H9 (cell line): ENCODE measurements at regions not wholly inside any gene's neighbourhood (a gene's known extent, or its start where the extent isn't known, plus 50 kb on each side); places are given as distances from the start of the nearest gene placed in this dataset.

ENCODE experiments used
- DNase-seq: peaks from one replicate; pipeline ENCODE4 v3.0.0-alpha.2; 2017
- H2AFZ ChIP-seq: one replicate; pipeline ENCODE4 v1.6.1; 2013; ENCODE audit warnings: mild to moderate bottlenecking, low read length, control low read depth, moderate library complexity
- H2AK5ac ChIP-seq: 2 replicates; pipeline ENCODE4 v1.6.1; 2013; ENCODE audit warnings: low read length, control low read depth, mixed read lengths; ENCODE audit not compliant: insufficient read length
- H2BK120ac ChIP-seq: one replicate; pipeline ENCODE4 v1.6.1; 2013; ENCODE audit warnings: low read depth, mild to moderate bottlenecking, low read length, control low read depth, inconsistent platforms; ENCODE audit not compliant: poor library complexity, severe bottlenecking
- H2BK12ac ChIP-seq: 2 replicates; pipeline ENCODE4 v1.6.1; 2013; ENCODE audit warnings: low read length, control low read depth, mixed read lengths, low read depth; ENCODE audit not compliant: insufficient read length
- H2BK15ac ChIP-seq: 2 replicates; pipeline ENCODE4 v1.6.1; 2013; ENCODE audit warnings: low read depth, low read length, control low read depth
- H2BK20ac ChIP-seq: one replicate; pipeline ENCODE4 v1.6.1; 2013; ENCODE audit warnings: low read depth, mild to moderate bottlenecking, low read length, control low read depth, inconsistent platforms; ENCODE audit not compliant: poor library complexity, severe bottlenecking
- H2BK5ac ChIP-seq: 2 replicates; pipeline ENCODE4 v1.6.1; 2013; ENCODE audit warnings: low read length, control low read depth, mixed read lengths; ENCODE audit not compliant: insufficient read length
- H3K14ac ChIP-seq: 2 replicates; pipeline ENCODE4 v1.6.1; 2013; ENCODE audit warnings: low read length, control low read depth; ENCODE audit not compliant: insufficient read depth
- H3K18ac ChIP-seq: 2 replicates; pipeline ENCODE4 v1.6.1; 2013; ENCODE audit warnings: low read depth, mild to moderate bottlenecking, mixed read lengths, low read length, control low read depth; ENCODE audit not compliant: insufficient read length
- H3K23ac ChIP-seq: 2 replicates; pipeline ENCODE4 v1.6.1; 2013; ENCODE audit warnings: low read length, control low read depth, mixed read lengths, low read depth; ENCODE audit not compliant: insufficient read length
- H3K23me2 ChIP-seq: 2 replicates; pipeline ENCODE4 v1.6.1; 2013; ENCODE audit warnings: low read depth, mild to moderate bottlenecking, mixed read lengths, low read length, control low read depth; ENCODE audit not compliant: insufficient read length, poor library complexity, severe bottlenecking
- H3K27ac ChIP-seq: 2 replicates; pipeline ENCODE4 v1.5.1; 2013; ENCODE audit warnings: low read length, control low read depth, mixed read lengths, low read depth; ENCODE audit not compliant: insufficient read length
- H3K27me3 ChIP-seq: 2 replicates; pipeline ENCODE4 v1.6.1; 2013; ENCODE audit warnings: low read length, control low read depth, inconsistent platforms; ENCODE audit not compliant: insufficient read depth
- H3K4ac ChIP-seq: 2 replicates; pipeline ENCODE4 v1.6.1; 2013; ENCODE audit warnings: low read depth, mild to moderate bottlenecking, control low read depth, inconsistent platforms, low read length, moderate library complexity
- H3K4me1 ChIP-seq: 2 replicates; pipeline ENCODE4 v1.6.1; 2013; ENCODE audit warnings: low read length, control low read depth, inconsistent platforms; ENCODE audit not compliant: insufficient read depth
- H3K4me2 ChIP-seq: 2 replicates; pipeline ENCODE4 v1.6.1; 2013; ENCODE audit warnings: low read length, control low read depth, mixed read lengths; ENCODE audit not compliant: insufficient read length, insufficient read depth
- H3K56ac ChIP-seq: 2 replicates; pipeline ENCODE4 v1.6.1; 2013; ENCODE audit warnings: low read depth, mild to moderate bottlenecking, mixed read lengths, low read length, control low read depth; ENCODE audit not compliant: insufficient read length
- H3K79me1 ChIP-seq: 2 replicates; pipeline ENCODE4 v1.6.1; 2013; ENCODE audit warnings: low read depth, mild to moderate bottlenecking, moderate library complexity, low read length, control low read depth, inconsistent platforms; ENCODE audit not compliant: insufficient read depth, poor library complexity, severe bottlenecking
- H3K79me2 ChIP-seq: 2 replicates; pipeline ENCODE4 v1.6.1; 2013; ENCODE audit warnings: low read length, control low read depth, inconsistent platforms; ENCODE audit not compliant: insufficient read depth
- H3K9ac ChIP-seq: 2 replicates; pipeline ENCODE4 v1.6.1; 2013; ENCODE audit warnings: low read length, control low read depth, mixed read lengths; ENCODE audit not compliant: insufficient read length; ENCODE audit errors: extremely low read depth
- H3K9me3 ChIP-seq: one replicate; pipeline ENCODE4 v1.6.1; 2013; ENCODE audit warnings: low read depth, low read length, inconsistent platforms; ENCODE audit not compliant: control insufficient read depth
- H3T11ph ChIP-seq: one replicate; pipeline ENCODE4 v1.6.1; 2013; ENCODE audit warnings: mild to moderate bottlenecking, low read length, control low read depth, inconsistent platforms
- H4K20me1 ChIP-seq: one replicate; pipeline ENCODE4 v1.6.1; 2013; ENCODE audit not compliant: control insufficient read depth, insufficient read length, insufficient read depth
- H4K5ac ChIP-seq: 2 replicates; pipeline ENCODE4 v1.6.1; 2013; ENCODE audit warnings: low read depth, mild to moderate bottlenecking, mixed read lengths, low read length, control low read depth; ENCODE audit not compliant: insufficient read length
- H4K8ac ChIP-seq: replicated peaks from 2 replicates; pipeline ENCODE4 v1.6.1; 2013; ENCODE audit warnings: low read length, control low read depth, mixed read lengths, low read depth; ENCODE audit not compliant: insufficient read length
- H4K91ac ChIP-seq: 2 replicates; pipeline ENCODE4 v1.6.1; 2013; ENCODE audit warnings: low read depth, mild to moderate bottlenecking, moderate library complexity, mixed read lengths, low read length, control low read depth; ENCODE audit not compliant: insufficient read length
- H3K27ac Mint-ChIP-seq, 3 experiments: 2 replicates in 2 of 3; 3 replicates in 1 of 3; pipeline ENCODE4 v1.8.0; 2020 to 2021; ENCODE audit warnings: mixed read lengths in 3 of 3, mild to moderate bottlenecking in 1 of 3, moderate library complexity in 1 of 3
- H3K27me3 Mint-ChIP-seq: 2 replicates; pipeline ENCODE4 v1.8.0; 2021; ENCODE audit warnings: low read depth, mild to moderate bottlenecking, moderate library complexity, mixed read lengths
- H3K36me3 Mint-ChIP-seq, 3 experiments: 2 replicates in 2 of 3; 3 replicates in 1 of 3; pipeline ENCODE4 v1.8.0; 2020 to 2021; ENCODE audit warnings: low read depth in 3 of 3, mixed read lengths in 3 of 3; ENCODE audit not compliant: insufficient read depth in 1 of 3
- H3K4me1 Mint-ChIP-seq, 2 experiments: 2 replicates each; pipeline ENCODE4 v1.8.0; 2020; ENCODE audit warnings: mixed read lengths in 2 of 2
- H3K4me3 Mint-ChIP-seq, 2 experiments: 2 replicates in 1 of 2; 3 replicates in 1 of 2; pipeline ENCODE4 v1.8.0; 2020 to 2021; ENCODE audit warnings: mild to moderate bottlenecking in 2 of 2, mixed read lengths in 2 of 2, moderate library complexity in 1 of 2
- H3K9me3 Mint-ChIP-seq, 2 experiments: 2 replicates in 1 of 2; 3 replicates in 1 of 2; pipeline ENCODE4 v1.8.0; 2020; ENCODE audit warnings: mild to moderate bottlenecking in 2 of 2, mixed read lengths in 2 of 2, moderate library complexity in 1 of 2
- CTCF ChIP-seq: fragments of 200-600 bp; sonication (generic); conservative IDR thresholded peaks from 3 replicates; pipeline ENCODE4 v1.8.0; 2021; ENCODE audit warnings: antibody characterized with exemption, mild to moderate bottlenecking
- WGBS: extraction: QIAGEN DNeasy Blood & Tissue Kit; methylation state at CpG from one replicate; pipeline ENCODE4 v1.1.7; 2013; ENCODE audit warnings: missing lambda C conversion rate, low lambda C conversion rate, mixed read lengths; ENCODE audit not compliant: insufficient read length; ENCODE audit errors: extremely low coverage; 5-methylcytosine and 5-hydroxymethylcytosine counted together

DNA sequence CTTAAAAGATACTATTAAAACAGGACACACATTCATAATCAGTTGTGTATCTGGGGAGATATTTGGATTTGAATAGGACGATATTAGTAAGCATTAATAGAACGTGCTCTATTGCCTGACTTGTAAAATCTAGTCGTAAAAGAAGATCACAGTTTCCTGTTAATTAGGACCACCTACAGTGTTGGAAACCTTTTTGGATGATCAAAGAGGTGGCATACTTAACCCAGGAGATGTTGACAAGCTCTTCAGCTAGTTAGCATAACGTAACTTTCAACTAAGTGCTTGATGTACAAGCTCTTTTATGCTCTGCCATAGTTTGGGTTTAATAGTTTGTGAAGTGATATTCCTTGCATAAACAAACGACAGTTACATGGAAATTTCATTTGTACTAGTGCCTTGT is 293.3 kb upstream of the NR5A2 start:
- WGBS: no CpG with 5 or more reads among the region's 5 CpGs
- no peak overlapping the region for H2BK15ac ChIP-seq
- TF ChIP-seq CTCF: no peak
- no peak overlapping the region for H2BK20ac ChIP-seq
- no peak overlapping the region for H3K27ac Mint-ChIP-seq
- no peaks in the 10 kb centered on the region for H3K27me3 Mint-ChIP-seq
- no peak overlapping the region for H3T11ph ChIP-seq
- peaks cover 0 to 5% of the 10 kb centered on the region in 2 experiments; a peak in 2 of 4 replicates for H3K4me1 Mint-ChIP-seq
- no peak overlapping the region for H3K4me3 Mint-ChIP-seq
- no peak overlapping the region for H2BK12ac ChIP-seq
- H3K9me3 Mint-ChIP-seq: no peaks in the 10 kb centered on the region; a peak in 1 of 5 replicates
- no peak overlapping the region for H4K91ac ChIP-seq
- H3K9ac ChIP-seq: no peak overlapping the region
- H2BK5ac ChIP-seq: no peak overlapping the region
- no peak for DNase-seq
- H3K23me2 ChIP-seq: no peaks in the 10 kb centered on the region
- no peaks in the 10 kb centered on the region for H3K9me3 ChIP-seq
- no peak overlapping the region for H4K8ac ChIP-seq
- H3K27ac ChIP-seq: no peak overlapping the region
- H3K56ac ChIP-seq: no peak overlapping the region
- no peaks in the 10 kb centered on the region for H3K27me3 ChIP-seq
- no peak overlapping the region for H3K23ac ChIP-seq
- no peak overlapping the region for H2AK5ac ChIP-seq
- H3K4me2 ChIP-seq: no peak overlapping the region
- no peak overlapping the region for H3K18ac ChIP-seq
- H3K14ac ChIP-seq: no peak overlapping the region
- no peak overlapping the region for H2BK120ac ChIP-seq
- H3K4ac ChIP-seq: no peak overlapping the region
- no peaks in the 10 kb centered on the region for H3K36me3 Mint-ChIP-seq
- no peaks in the 10 kb centered on the region for H4K20me1 ChIP-seq
- no peaks in the 10 kb centered on the region for H3K79me2 ChIP-seq
- no peaks in the 10 kb centered on the region for H3K4me1 ChIP-seq
- H4K5ac ChIP-seq: no peak overlapping the region
- no peaks in the 10 kb centered on the region for H3K79me1 ChIP-seq
- H2AFZ ChIP-seq: no peak overlapping the region
